GM18519 (cell line): ENCODE measurements at regions not wholly inside any gene's neighbourhood (a gene's known extent, or its start where the extent isn't known, plus 50 kb on each side); places are given as distances from the start of the nearest gene placed in this dataset.

Experiments
- ATAC-seq: cut with Tn5 transposase; IDR thresholded peaks from one replicate; pipeline ENCODE4 v1.9.1; 2021; ENCODE audit warnings: mild to moderate bottlenecking, moderate library complexity; ENCODE audit not compliant: unreplicated experiment, low FRiP score

GRCh38 chr12:115257791-115258190 is 573.8 kb upstream of the TBX3 start:
- ATAC-seq: no peak

GRCh38 chr12:115255962-115256361 is 572.0 kb upstream of the TBX3 start:
- no peak for ATAC-seq

DNA sequence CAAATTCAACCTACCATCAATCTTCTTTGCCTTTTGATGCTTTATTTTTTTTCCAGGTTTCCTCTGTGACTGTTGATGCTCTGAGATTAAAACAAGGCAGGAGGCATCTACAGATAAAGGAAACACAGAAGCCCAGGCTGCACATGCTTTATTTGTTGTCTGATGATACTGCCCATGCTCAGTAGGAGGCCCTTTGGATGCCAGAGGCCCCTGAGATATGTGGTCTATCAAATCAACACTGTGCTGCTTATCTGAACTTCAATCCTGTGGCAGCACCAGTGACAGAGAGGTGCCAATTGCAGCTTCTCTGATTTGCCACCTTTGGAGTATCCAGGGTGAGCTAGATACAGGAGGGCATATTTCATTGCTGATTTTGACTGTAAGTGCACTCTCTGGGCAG is 571.3 kb upstream of the TBX3 start:
- ATAC-seq: no peak

- no peak for ATAC-seq
These were observed 569.1 kb upstream of the TBX3 start for GRCh38 chr12:115253049-115253448.

DNA sequence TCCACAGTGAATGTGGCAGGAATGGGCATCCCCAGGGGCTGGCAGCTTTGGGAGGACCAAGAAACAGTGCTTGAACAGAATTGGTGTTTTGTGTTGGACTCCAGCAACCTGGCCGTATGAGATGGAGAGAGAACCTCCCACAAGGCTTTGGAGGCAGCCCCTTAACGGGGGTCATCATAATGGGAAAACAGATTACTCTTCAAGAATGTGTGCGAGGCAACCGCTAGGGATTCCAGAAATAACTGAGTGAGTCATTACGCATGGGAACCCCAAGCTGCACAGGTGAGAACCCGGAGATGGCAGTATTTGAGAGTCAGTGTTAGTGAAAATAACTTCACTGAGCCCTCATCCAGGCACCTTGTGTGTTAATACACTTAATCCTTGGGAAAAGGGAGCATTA is 567.8 kb upstream of the TBX3 start:
- ATAC-seq: no peak

GRCh38 chr12:115249671-115250278 is 565.8 kb upstream of the TBX3 start:
- no peak for ATAC-seq

DNA sequence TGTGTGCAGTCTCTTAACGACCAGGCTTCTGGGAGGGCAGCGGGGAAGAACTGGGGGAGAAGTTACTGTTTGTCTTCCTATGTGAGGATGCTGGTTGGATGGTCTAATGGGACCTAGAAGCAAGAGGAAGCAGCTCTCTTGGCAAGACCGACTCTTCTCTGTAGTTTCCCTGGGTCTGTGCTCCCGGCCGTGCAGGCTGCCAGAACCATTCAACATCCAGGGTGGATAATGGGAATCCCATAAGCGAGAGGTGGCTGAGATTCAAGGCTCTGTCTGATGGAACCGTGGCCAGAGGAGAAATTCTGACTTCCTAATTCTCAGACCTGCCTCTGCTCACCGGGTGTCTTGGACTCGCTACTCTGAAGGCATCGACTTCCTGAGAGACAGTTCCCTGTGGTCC is 561.0 kb upstream of the TBX3 start:
- ATAC-seq: no peak

DNA sequence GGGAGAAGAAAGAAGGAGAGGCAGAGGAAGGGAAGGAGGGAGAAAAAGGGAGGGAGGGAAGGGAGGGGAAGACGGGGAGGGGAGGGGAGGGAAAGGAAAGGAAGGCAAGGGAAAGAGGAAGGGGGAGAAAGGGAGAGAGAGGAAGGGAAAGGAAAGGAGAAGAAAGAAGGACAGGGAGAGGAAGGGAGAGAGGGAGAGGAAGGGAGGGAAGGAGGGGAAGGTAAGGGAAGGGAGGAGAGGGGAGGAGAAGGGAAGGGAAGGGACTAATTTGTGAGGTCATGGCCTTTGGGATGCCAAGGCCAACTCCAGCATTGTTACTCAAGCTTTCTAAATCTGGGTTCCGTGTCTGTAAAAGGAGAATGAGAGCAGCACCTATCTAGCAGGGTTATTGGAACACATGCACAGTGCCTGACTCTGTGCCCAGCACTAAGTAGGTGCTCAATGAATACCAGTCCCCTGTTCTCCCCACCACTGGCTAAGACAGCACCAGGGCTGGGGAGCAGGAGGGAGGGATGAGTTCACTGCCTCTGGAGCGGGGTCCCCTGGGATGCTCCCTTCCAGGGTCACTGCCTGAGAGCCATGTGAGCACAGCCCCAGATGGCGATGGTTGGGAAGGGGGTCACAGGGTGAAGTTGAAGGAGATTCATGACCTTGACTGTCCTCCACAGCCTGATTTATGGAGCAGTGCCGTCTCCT is 560.1 kb upstream of the TBX3 start:
- no peak for ATAC-seq

- no peak for ATAC-seq
These were observed 556.3 kb upstream of the TBX3 start for GRCh38 chr12:115240251-115240650.

DNA sequence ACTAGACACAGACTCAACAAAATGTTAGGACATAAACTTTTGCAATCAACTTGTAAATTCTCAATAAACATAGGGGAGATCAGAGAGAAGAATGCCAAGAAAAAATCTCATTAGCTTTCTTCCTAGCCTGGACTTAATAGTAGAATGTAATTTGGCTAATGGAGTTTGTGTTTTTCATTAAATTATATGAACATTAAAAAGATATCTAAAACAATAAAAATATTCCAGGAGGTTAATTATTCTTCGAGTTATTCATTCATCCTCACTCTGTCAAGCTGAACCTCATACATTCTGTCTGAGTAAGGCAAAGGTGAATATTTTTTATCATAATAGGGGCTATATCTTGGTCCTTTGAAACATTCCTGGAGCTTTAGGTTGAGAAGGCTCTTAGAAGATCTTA is 551.9 kb upstream of the TBX3 start:
- ATAC-seq: no peak

DNA sequence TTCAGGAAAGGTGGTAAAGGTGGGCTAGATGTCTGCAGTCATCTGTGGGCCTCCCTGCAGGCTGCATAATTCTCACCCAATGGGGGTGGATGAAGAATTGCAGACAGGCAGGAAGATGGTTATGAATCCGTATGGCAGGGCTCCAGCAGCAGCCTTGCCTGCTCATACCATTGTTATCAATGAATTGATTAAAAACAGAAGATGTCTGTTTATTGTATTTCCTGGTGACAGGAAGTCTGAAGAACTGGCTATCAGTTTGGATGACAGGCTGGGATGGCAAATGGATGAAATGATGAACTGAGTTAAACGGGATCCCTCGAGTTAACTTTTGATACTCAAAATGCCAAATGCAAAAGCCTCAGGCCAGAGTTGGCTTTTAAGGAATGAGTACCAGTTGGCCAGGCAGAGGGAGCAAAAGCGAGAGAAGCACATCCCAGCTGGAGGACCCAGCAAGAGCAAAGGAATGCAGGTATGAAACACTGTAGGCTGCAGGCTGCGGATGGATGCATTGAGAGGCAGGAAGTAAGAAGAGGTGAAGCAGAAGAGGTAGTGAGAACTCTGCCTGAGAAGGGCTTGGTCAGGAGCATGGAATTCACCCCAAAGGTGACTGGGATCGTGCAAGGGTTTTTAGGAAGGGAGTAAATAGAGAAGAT is 550.0 kb upstream of the TBX3 start:
- ATAC-seq: no peak

DNA sequence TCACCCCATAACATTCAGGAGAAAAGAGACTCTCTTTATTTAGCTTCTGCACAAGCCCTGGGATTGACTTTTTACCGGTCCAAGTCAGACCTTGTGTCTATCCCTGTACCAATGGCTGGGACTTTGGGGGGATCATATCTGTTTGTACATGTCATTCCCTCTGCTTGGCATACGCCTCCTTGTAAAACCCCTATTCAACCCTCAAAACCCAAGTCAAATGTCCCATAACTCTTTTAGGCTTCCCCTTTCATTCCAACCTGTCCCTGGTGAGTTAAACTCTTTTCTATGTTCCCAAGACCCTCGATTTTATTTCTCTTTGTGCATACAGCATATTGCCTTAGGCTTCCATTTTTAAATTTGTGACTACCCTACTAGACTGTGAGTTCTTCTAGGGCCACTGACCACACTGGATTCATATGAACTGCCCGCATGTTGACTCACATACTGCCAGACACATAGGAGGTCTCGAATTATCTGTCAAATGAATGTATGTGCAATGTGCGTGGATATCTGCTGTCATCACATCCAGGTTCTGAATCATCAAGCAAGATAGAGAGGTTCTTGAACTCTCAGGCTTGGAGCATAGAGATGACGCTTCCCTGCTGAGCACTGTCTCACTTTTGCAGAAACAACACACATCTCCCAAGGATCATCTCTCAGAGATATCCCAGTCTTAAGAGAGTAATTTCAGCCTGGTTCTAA is 548.6 kb upstream of the TBX3 start:
- no peak for ATAC-seq

DNA sequence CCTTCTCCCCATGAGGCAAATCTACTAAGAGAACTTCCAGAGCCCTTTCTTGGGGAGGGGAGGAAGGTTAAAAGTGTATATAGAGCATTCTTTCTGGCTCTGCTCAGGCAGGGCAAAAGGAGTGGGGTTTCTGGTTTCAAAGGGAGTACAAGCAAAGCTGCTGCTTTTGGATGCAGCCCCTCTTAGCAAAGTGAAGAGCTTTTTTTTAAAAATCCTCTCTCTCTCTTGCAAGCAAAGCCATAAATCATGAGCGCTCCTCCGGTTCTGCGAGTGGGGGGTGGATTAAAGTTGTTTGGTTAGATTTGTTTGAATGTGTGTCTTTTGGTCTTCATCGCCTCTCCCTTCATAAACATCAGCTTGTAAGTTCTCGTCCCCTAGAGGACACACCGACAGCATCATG is 546.6 kb upstream of the TBX3 start:
- no peak for ATAC-seq

- no peak for ATAC-seq
These were observed 545.5 kb upstream of the TBX3 start for GRCh38 chr12:115229517-115229916.

GRCh38 chr12:115228434-115228833 is 544.5 kb upstream of the TBX3 start:
- no peak for ATAC-seq

GRCh38 chr12:115227137-115227615 is 543.2 kb upstream of the TBX3 start:
- ATAC-seq: no peak

DNA sequence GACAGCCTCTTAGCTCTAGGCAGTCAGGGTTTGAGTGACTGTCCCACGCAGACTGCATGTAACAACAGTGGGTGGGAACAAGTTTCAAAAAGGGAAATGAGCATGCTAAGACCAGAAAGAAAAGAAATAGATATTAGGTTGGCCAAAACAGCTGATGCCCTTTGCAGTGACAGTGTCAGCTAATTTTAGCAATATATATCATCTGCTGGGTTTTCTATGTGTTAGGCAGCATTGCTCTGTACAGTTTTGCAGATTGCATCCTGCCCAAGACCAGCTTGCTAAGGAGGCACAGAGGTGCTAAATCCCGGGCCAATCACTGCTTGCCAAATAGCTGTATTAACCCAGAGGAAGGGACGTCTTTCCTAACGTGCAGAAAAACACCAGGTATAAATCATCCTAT is 541.9 kb upstream of the TBX3 start:
- ATAC-seq: no peak

DNA sequence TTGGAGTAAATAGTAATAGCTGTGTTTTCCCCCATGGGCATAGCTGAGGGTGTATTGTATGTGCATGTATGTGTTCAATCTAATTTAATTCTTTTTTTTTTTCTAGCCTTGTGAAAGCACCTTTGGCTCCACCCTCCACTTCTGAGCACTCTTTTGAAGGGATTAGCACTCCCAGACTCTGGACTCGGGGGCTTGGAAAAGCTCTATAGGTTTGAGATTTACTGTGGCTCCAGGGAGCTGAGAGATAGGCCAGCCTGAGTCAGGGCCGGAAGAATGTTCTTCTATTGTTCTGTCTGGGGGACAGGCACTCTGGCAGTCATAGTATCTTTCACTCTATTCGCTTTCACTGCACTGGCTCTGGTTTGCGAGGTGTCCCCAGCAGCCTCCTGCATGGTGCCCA is 540.0 kb upstream of the TBX3 start:
- ATAC-seq: no peak

DNA sequence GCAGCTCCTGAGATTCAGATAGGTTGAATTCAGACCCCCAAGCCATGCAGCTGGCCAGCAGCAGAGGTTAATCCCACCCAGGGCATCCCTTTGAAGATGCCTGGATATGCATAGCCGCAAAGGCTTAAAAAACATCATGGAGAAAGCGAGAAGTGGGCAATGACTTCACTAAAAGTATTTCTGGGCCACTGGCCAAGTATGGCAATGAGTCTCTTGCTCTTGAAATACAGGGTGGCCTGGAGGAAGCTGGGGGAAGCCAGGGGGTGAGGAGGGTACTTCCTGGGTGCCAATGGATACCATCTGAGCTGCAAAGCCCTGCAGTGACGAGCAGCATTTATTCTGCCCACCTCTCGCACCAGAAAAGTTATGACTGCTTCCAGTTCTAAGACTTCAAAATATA is 539.3 kb upstream of the TBX3 start:
- ATAC-seq: no peak

DNA sequence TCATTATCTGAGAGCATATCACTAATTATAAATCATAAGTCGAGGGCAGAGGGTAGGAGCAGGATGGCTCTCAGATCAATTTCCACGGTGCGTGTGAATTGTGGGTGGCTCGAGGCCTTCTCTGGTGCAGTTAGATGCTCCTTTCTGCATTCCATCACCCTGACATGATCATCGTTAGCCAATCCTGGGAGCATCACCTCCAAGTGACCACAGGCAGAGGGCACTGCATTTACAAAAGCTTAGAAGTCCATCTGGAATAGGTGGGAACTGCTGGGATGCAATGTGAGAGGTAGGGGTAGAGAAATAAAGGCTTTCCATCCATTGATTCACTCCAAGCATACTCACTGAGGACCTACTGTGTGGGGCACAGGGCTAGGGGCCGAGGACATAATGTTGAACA is 538.2 kb upstream of the TBX3 start:
- no peak for ATAC-seq

GRCh38 chr12:115216301-115216700 is 532.3 kb upstream of the TBX3 start:
- ATAC-seq: no peak
